T-cell (primary cell): ENCODE measurements at regions not wholly inside any gene's neighbourhood (a gene's known extent, or its start where the extent isn't known, plus 50 kb on each side); places are given as distances from the start of the nearest gene placed in this dataset.
"Not testable (repeated sequence)": the region's sequence is repeated elsewhere in the genome, so short reads cannot be mapped to it uniquely, and the experiment has no call there.

Source experiments
- ATAC-seq, 4 experiments: fragments of 200-7000 bp in 3 of 4; fragments of 150-1000 bp in 1 of 4; cut with Tn5 transposase; replicated peaks in 1 of 4; 1 replicate in 3 of 4; 2 replicates in 1 of 4; pipeline ENCODE4 v1.10.0; 2021; ENCODE audit warnings: moderate library complexity in 3 of 4, mild to moderate bottlenecking in 2 of 4, moderate number of reproducible peaks in 1 of 4
- CTCF ChIA-PET, 2 donors: fragments of 300-600 bp; sonication (Branson Sonifier 250); formaldehyde crosslinking; loops; one replicate each; lab custom pipeline; 2022; ENCODE audit warnings: antibody characterized with exemption in 2 of 2; lab: Charles Lee
- POLR2A ChIA-PET, 2 donors: fragments of 300-600 bp; sonication (Branson Sonifier 250); formaldehyde crosslinking; loops; one replicate each; lab custom pipeline; 2022; ENCODE audit warnings: antibody characterized with exemption in 2 of 2; lab: Charles Lee
- DNase-seq, 35 experiments: peaks; one replicate each; pipeline versions ENCODE4 v3.0.0 to v3.0.0-alpha.2; 2013 to 2023
- H3K27ac ChIP-seq: one replicate; pipeline ENCODE4 v1.5.1; 2013; ENCODE audit warnings: low read length
- H3K27me3 ChIP-seq, 2 experiments: replicated peaks in 1 of 2; 1 replicate in 1 of 2; 2 replicates in 1 of 2; pipeline versions ENCODE4 v1.6.1 to v1.7.0; 2013; ENCODE audit warnings: low read length in 1 of 2, mixed read lengths in 1 of 2; ENCODE audit not compliant: control insufficient read depth in 2 of 2, insufficient read depth in 2 of 2; ENCODE audit errors: extremely low read depth in 1 of 2
- H3K36me3 ChIP-seq, 2 donors: 1 replicate in 1 of 2; 2 replicates in 1 of 2; pipeline versions ENCODE4 v1.6.1 to v1.7.0; 2013; ENCODE audit warnings: low read length in 1 of 2; ENCODE audit not compliant: control insufficient read depth in 2 of 2, insufficient read depth in 1 of 2; ENCODE audit errors: extremely low read depth in 1 of 2
- H3K4me1 ChIP-seq, 2 experiments: 1 replicate in 1 of 2; 2 replicates in 1 of 2; pipeline versions ENCODE4 v1.6.1 to v1.7.0; 2013; ENCODE audit warnings: low read length in 2 of 2, mixed read lengths in 1 of 2; ENCODE audit not compliant: insufficient read depth in 2 of 2, control insufficient read depth in 1 of 2; ENCODE audit errors: extremely low read depth in 1 of 2
- H3K4me3 ChIP-seq, 2 donors: 1 replicate in 1 of 2; 2 replicates in 1 of 2; pipeline versions ENCODE4 v1.5.1 to v1.7.0; 2013; ENCODE audit warnings: mild to moderate bottlenecking in 2 of 2, low read length in 1 of 2, moderate library complexity in 1 of 2; ENCODE audit not compliant: control insufficient read depth in 1 of 2; ENCODE audit errors: extremely low read depth in 1 of 2
- H3K9me3 ChIP-seq: 2 replicates; pipeline ENCODE4 v1.7.0; 2013
- H3K27ac Mint-ChIP-seq, 2 donors: one replicate each; pipeline ENCODE4 v1.8.0; 2020 to 2021; ENCODE audit warnings: mild to moderate bottlenecking in 2 of 2, mixed read lengths in 2 of 2
- H3K27me3 Mint-ChIP-seq, 2 donors: one replicate each; pipeline ENCODE4 v1.8.0; 2021 to 2022; ENCODE audit warnings: mixed read lengths in 2 of 2
- H3K36me3 Mint-ChIP-seq: one replicate; pipeline ENCODE4 v1.8.0; 2021; ENCODE audit warnings: mixed read lengths
- H3K4me1 Mint-ChIP-seq, 3 donors: one replicate each; pipeline ENCODE4 v1.8.0; 2020 to 2022; ENCODE audit warnings: mixed read lengths in 3 of 3, mild to moderate bottlenecking in 1 of 3
- H3K4me3 Mint-ChIP-seq, 3 donors: one replicate each; pipeline ENCODE4 v1.8.0; 2020 to 2022; ENCODE audit warnings: mild to moderate bottlenecking in 3 of 3, mixed read lengths in 3 of 3, moderate library complexity in 3 of 3
- H3K9me3 Mint-ChIP-seq, 3 donors: one replicate each; pipeline ENCODE4 v1.8.0; 2020 to 2022; ENCODE audit warnings: mixed read lengths in 3 of 3
- WGBS: methylation state at CpG from one replicate; pipeline ENCODE4 v1.1.5; 2013; ENCODE audit warnings: missing lambda C conversion rate; ENCODE audit not compliant: insufficient coverage; 5-methylcytosine and 5-hydroxymethylcytosine counted together

DNA sequence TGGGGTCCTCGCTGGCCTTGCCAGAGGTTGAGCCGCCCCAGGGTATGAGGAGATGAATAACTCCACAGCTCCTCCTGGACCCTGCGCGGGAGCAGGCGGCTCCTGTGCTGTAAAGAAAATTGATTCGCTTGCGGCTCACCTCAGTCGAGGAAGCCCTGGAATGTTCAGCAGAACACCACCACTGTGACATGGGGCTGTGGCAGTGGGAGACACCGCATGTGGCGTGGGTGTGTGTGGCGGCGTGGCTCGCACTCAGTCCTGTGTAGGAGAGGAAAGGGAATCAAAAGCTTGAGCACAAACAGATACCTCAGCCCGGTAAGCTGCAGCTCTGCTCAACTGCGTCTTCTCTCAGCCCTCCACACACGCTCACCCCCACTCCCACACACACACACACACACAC lies 295.9 kb upstream of the ADGRL2 start:
- POLR2A ChIA-PET, H3K27me3 Mint-ChIP-seq, H3K9me3 Mint-ChIP-seq, H3K36me3 Mint-ChIP-seq, H3K36me3 ChIP-seq, ATAC-seq, CTCF ChIA-PET, H3K4me3 ChIP-seq, H3K27ac ChIP-seq, H3K9me3 ChIP-seq, H3K4me3 Mint-ChIP-seq, H3K27ac Mint-ChIP-seq, H3K4me1 Mint-ChIP-seq, H3K4me1 ChIP-seq, DNase-seq, H3K27me3 ChIP-seq: not testable (repeated sequence)
- 100% methylated on average over 4 of the region's 16 CpGs for WGBS

DNA sequence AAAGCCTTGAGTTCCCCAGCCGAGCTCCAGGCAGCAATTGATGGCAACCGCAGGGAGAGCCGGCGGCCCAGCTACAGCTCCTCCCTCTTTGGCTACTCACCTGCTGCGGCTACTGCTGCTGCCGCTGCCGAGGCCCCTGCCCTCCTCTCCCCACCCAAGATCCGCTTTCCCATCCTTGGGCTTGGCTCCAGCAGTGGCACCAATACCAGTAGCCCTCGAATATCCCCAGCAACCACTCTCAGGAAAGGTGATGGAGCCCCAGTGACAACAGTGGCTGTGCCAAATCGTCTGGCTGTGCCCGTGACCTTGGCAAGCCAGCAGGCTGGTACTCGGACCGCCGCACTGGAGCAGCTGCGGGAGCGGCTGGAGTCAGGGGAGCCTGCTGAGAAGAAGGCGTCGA lies 298.0 kb upstream of the ADGRL2 start:
- POLR2A ChIA-PET, H3K4me3 Mint-ChIP-seq: not testable (repeated sequence)

DNA sequence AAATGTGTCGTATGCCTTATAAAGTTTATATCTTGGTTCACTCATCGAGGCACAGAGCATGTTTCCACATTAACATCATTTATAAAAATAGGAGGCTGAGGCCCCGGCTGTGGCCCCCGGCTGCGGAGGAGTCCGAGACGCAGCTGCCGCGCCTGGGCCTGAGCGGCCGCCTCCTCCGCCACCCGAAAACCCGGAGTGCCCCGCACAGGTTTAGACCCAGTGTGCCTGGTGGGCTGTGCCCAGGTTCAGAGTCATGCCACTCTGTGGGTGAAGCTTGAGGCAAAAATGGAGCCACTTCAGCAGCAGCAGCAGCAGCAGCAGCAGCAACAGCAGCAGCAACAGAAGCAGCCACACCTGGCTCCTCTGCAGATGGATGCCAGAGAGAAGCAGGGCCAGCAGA lies 299.2 kb upstream of the ADGRL2 start:
- not testable (repeated sequence) for H3K36me3 ChIP-seq
- WGBS = 97% methylated on average over 13 of the region's 15 CpGs

More for the DNA sequence above, 298.0 kb upstream of the ADGRL2 start:
- H3K27ac Mint-ChIP-seq, H3K27ac ChIP-seq, ATAC-seq, H3K4me1 ChIP-seq, H3K27me3 Mint-ChIP-seq, H3K27me3 ChIP-seq, H3K9me3 ChIP-seq, H3K36me3 ChIP-seq, H3K36me3 Mint-ChIP-seq, H3K9me3 Mint-ChIP-seq, CTCF ChIA-PET, H3K4me1 Mint-ChIP-seq, DNase-seq, H3K4me3 ChIP-seq: not testable (repeated sequence)
- WGBS = 91% methylated on average over 15 of the region's 18 CpGs

DNA sequence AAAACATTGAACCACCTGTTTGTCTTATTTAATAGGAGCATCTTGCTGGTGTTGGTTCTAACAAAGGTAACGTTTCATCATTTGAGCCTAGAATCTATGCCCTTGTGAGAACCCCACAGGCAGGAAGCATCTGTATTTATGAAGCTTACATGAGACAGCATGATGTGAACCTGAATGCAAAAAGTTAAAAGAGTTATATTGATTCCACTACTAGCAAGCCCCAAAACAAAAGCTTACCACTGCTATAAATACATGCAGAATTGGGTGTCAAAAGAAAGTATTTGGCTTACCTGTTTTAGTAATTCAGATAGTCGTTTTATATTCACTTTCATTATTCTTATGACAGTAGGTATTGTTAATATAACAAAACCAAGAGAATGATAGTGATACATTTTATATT lies 301.2 kb upstream of the ADGRL2 start:
- no peaks in the 10 kb centered on the region for H3K4me1 ChIP-seq
- H3K9me3 ChIP-seq = no peaks in the 10 kb centered on the region
- Mint-ChIP-seq H3K27ac (no peak overlapping the region), H3K27me3 (no peaks in the 10 kb centered on the region), H3K9me3 (no peaks in the 10 kb centered on the region), H3K4me1 (no peaks in the 10 kb centered on the region), H3K36me3 (no peaks in the 10 kb centered on the region), H3K4me3 (no peak overlapping the region)
- no peaks in the 10 kb centered on the region for H3K36me3 ChIP-seq
- POLR2A ChIA-PET = no interaction called here
- H3K4me3 ChIP-seq = no peak overlapping the region
- CTCF ChIA-PET = no interaction called here
- no peak overlapping the region for H3K27ac ChIP-seq
- DNase-seq (no peak), ATAC-seq (no peak)
- no CpG with 5 or more reads among the region's 2 CpGs for WGBS
- no peaks in the 10 kb centered on the region for H3K27me3 ChIP-seq

More for the DNA sequence above, 299.2 kb upstream of the ADGRL2 start:
- CTCF ChIA-PET, H3K36me3 Mint-ChIP-seq, H3K9me3 ChIP-seq, DNase-seq, H3K4me3 ChIP-seq, H3K4me3 Mint-ChIP-seq, H3K27me3 ChIP-seq, H3K4me1 Mint-ChIP-seq, H3K27ac Mint-ChIP-seq, POLR2A ChIA-PET, H3K4me1 ChIP-seq, H3K27me3 Mint-ChIP-seq, H3K9me3 Mint-ChIP-seq, H3K27ac ChIP-seq: not testable (repeated sequence)
- peak in 3 of 4 experiments; percentile 46 to 57 (median 51) for ATAC-seq

DNA sequence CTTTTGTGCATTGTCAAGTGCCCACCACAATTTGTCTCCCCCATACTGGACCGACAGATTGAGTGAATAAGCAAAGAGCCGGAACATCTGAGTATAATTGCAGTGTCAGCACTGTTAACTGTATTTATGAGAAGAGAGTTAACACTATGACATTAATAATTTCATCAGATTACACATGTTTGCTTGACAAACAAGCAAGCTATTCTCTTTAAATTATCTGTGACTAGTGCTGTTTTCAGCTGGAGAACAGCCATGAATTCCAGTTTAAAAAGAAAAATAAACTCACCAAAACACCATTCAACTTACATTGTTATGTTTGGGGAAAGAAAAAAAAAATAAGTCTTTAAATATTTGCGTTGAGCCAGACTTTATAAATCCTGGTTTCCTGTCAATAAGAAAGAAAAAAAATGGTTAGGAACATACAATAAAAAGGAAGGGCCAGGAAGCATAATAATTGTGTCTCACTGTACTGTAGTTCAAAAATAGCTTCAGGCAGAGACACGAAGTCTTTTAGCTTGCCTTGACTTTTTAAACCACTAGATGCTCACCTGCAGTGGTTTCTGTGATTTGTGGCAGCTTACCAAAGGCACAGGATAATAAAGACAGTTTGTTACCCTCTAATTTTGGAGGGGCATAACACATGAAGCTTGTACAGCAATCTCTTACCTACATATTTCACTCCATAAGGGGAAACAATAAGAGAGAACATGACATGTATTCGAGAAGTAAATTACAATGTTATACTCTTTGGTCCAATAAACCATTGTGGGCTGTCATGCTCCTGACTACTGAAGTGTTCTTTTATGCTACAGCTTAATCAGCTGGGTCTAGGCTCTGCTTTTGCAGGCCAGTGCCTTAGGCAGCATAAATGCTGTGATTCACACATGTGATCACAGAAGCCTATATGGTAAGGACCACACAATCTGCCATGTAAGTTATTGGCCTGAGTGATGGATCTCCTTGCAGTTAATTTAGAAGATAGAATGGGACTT lies 302.0 kb upstream of the ADGRL2 start:
- H3K4me1 Mint-ChIP-seq = no peaks in the 10 kb centered on the region
- H3K4me3 ChIP-seq = no peak overlapping the region
- ChIA-PET CTCF (no interaction called here), POLR2A (no interaction called here)
- H3K9me3 Mint-ChIP-seq = no peaks in the 10 kb centered on the region
- ATAC-seq (no peak), DNase-seq (no peak)
- WGBS = no CpG with 5 or more reads among the region's 5 CpGs
- no peak overlapping the region for H3K4me3 Mint-ChIP-seq
- no peaks in the 10 kb centered on the region for H3K27me3 ChIP-seq
- H3K9me3 ChIP-seq = no peaks in the 10 kb centered on the region
- H3K4me1 ChIP-seq = no peaks in the 10 kb centered on the region
- no peaks in the 10 kb centered on the region for H3K36me3 Mint-ChIP-seq
- H3K27ac ChIP-seq = no peak overlapping the region
- no peaks in the 10 kb centered on the region for H3K36me3 ChIP-seq
- H3K27ac Mint-ChIP-seq = no peak overlapping the region
- no peaks in the 10 kb centered on the region for H3K27me3 Mint-ChIP-seq

DNA sequence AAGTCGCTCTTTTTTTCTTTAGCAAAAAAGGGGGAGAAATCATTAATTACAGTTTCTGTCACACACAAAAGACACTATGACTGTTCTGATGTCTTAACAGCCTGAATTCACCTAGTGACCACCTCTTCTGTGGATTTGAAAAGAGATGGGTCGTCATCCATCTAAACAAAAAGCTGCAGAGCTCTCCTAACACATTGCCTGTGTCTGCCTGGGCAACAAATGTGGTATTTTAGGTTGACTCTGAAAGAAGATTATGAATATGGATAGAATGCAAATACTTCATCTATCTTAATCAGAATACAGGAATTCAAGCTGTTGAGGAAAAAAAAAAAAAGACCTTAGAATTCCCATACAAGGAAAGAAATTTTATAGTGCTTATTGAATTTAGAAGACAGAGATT lies 304.4 kb upstream of the ADGRL2 start:
- ATAC-seq (no peak), DNase-seq (no peak)
- Mint-ChIP-seq H3K4me3 (no peak overlapping the region), H3K4me1 (no peaks in the 10 kb centered on the region), H3K27ac (no peak overlapping the region), H3K9me3 (peaks cover 0 to 1% (median 0%) of the 10 kb centered on the region in 3 donors), H3K27me3 (no peaks in the 10 kb centered on the region), H3K36me3 (no peaks in the 10 kb centered on the region)
- no peaks in the 10 kb centered on the region for H3K27me3 ChIP-seq
- CTCF ChIA-PET = interaction anchor here in 1 of 2 donors (0.6 kb wide), 1 partner anchor 1659 kb away, joined by 5 read pairs; no protein-coding TSS in a partner anchor
- H3K9me3 ChIP-seq = no peaks in the 10 kb centered on the region
- no CpG with 5 or more reads among the region's 2 CpGs for whole genome bisulfite sequencing
- no peak overlapping the region for H3K4me3 ChIP-seq
- POLR2A ChIA-PET = no interaction called here
- H3K36me3 ChIP-seq = no peaks in the 10 kb centered on the region
- no peak overlapping the region for H3K27ac ChIP-seq
- H3K4me1 ChIP-seq = no peaks in the 10 kb centered on the region
